Tibial artery (tissue), 4 donors: ENCODE measurements at regions not wholly inside any gene's neighbourhood (a gene's known extent, or its start where the extent isn't known, plus 50 kb on each side); places are given as distances from the start of the nearest gene placed in this dataset.
"Not testable (repeated sequence)": the region's sequence is repeated elsewhere in the genome, so short reads cannot be mapped to it uniquely, and the experiment has no call there.

Experiments
- DNase-seq, 2 donors: peaks; one replicate each; pipeline ENCODE4 v3.0.0-alpha.2; 2019
- H3K27ac ChIP-seq, 2 donors: fragments of 200-600 bp; sonication (generic) in 1 of 2; 1 replicate in 1 of 2; 2 replicates in 1 of 2; pipeline ENCODE4 v1.5.1; 2018 to 2019; ENCODE audit warnings: mild to moderate bottlenecking in 1 of 2
- H3K27me3 ChIP-seq, 2 donors: fragments of 200-600 bp; sonication (generic) in 1 of 2; one replicate each; pipeline versions ENCODE4 v1.5.1 to v1.6.0; 2016 to 2019
- H3K36me3 ChIP-seq, 3 donors: fragments of 200-600 bp; sonication (generic) in 2 of 3; one replicate each; pipeline ENCODE4 v1.5.1; 2016 to 2019; ENCODE audit warnings: mild to moderate bottlenecking in 2 of 3
- H3K4me1 ChIP-seq, 4 donors: fragments of 200-600 bp; sonication (generic) in 2 of 4; 1 replicate in 3 of 4; 2 replicates in 1 of 4; pipeline ENCODE4 v1.5.1; 2016 to 2019
- H3K4me3 ChIP-seq, 2 donors: fragments of 200-600 bp; sonication (generic) in 1 of 2; 1 replicate in 1 of 2; 2 replicates in 1 of 2; pipeline ENCODE4 v1.5.1; 2018 to 2019; ENCODE audit warnings: mild to moderate bottlenecking in 2 of 2
- H3K9me3 ChIP-seq, 3 donors: fragments of 200-600 bp; sonication (generic) in 1 of 3; one replicate each; pipeline ENCODE4 v1.5.1; 2016 to 2019
- intact Hi-C: fragments of 100-400 bp; cut with DNase I; formaldehyde crosslinking; loops from one replicate; pipeline ENCODE4 v1.15.0; 2023; ENCODE audit warnings: low total_unique reads
- TF ChIP-seq, protein P1 (sequence below), 2 experiments: fragments of 200-600 bp in 1 of 2; fragments of 450-650 bp in 1 of 2; IDR thresholded peaks; one replicate each; pipeline ENCODE4 v1.5.1; 2017 to 2019; ENCODE audit warnings: antibody characterized with exemption in 2 of 2, mild to moderate bottlenecking in 1 of 2, moderate library complexity in 1 of 2

DNA sequence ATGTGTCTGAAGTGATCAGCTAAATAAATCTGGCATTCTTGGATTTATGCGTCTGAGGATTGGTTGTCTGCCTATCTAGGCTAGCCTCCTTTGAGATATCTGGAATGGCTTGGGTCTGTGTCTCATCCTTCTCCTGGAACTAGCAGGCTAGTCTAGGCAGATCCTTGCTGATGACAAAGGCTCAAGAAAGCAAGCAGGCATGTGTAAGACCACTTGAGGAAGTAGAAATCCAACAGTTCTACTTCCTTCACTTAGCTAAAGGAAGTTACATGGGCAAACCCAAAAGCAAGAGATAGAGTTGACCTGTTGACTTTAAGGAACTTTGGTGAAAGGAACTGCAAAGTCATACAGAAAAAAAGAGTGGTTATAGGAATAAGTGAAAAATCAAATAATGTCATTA lies 672.6 kb downstream of the MAFB start:
- intact Hi-C loops, result no loop called here
- Histone ChIP-seq H3K4me3 (no peak overlapping the region), H3K27me3 (no peaks in the 10 kb centered on the region), H3K4me1 (no peaks in the 10 kb centered on the region), H3K36me3 (no peaks in the 10 kb centered on the region), H3K9me3 (no peaks in the 10 kb centered on the region), H3K27ac (no peak overlapping the region)
- TF ChIP-seq, protein P1, sequence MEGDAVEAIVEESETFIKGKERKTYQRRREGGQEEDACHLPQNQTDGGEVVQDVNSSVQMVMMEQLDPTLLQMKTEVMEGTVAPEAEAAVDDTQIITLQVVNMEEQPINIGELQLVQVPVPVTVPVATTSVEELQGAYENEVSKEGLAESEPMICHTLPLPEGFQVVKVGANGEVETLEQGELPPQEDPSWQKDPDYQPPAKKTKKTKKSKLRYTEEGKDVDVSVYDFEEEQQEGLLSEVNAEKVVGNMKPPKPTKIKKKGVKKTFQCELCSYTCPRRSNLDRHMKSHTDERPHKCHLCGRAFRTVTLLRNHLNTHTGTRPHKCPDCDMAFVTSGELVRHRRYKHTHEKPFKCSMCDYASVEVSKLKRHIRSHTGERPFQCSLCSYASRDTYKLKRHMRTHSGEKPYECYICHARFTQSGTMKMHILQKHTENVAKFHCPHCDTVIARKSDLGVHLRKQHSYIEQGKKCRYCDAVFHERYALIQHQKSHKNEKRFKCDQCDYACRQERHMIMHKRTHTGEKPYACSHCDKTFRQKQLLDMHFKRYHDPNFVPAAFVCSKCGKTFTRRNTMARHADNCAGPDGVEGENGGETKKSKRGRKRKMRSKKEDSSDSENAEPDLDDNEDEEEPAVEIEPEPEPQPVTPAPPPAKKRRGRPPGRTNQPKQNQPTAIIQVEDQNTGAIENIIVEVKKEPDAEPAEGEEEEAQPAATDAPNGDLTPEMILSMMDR (IDR thresholded peaks at IDR 0.05), result no peak
- DNase-seq, result no peak

DNA sequence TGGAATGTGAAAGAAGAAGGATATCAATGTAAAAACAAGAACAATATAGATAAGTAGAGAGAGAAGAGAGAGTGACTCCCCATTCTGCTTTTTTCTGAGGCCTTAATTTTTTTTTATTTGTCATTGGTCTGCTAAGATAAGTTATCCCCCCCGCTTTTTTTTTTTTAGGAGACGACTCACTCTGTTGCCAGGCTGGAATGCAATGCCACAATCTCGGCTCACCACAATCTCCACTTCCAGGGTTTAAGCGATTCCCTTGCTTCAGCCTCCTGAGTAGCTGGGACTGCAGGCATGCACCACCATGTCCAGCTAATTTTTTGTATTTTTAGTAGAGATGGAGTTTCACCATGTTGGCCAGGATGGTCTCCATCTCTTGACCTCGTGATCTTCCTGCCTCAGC lies 677.0 kb downstream of the MAFB start:
- not testable (repeated sequence) for H3K4me3 ChIP-seq, H3K9me3 ChIP-seq

DNA sequence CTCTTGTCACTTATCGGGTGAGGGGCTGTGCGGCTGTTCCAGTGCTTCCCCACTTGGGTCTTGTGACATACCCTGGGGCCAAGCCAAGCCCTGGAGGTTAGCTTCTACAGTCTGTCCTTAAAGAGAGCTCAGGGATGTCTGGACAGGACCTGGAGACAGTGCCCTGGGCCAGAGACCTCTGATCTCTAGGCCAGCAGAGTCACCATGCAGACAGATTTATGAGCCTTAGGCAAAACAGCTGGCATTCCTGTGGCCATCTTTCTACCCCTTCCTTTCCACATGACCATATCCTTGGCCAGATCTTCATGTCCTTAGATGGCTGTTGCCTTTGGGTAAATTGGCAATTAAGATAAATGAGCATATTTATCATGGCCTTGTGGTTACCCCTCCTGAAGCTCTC lies 678.6 kb downstream of the MAFB start:
- no peak for DNase-seq

More for the DNA sequence above, 677.0 kb downstream of the MAFB start:
- H3K27me3 ChIP-seq, H3K27ac ChIP-seq, H3K4me1 ChIP-seq, DNase-seq, H3K36me3 ChIP-seq, intact Hi-C loops: not testable (repeated sequence)

DNA sequence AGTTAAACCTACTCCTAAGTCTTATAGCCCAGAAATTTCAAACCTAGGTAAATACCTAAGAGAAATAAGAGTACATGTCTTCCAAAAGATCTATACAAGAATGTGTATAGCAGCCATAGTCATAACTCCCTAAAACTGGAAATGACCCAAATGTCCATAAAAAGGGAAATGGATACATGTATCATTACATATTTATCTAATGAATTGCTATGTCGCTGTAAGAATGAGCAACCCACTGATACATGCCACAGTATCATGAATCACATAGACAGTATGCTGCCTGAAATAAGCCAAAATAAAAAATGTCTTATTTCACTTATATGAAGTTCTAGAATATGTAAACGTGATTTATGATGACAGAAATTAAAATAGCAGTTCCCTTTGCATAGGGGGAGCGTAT lies 679.5 kb downstream of the MAFB start:
- Histone ChIP-seq H3K36me3 (no peaks in the 10 kb centered on the region), H3K4me3 (no peak overlapping the region), H3K27me3 (no peaks in the 10 kb centered on the region), H3K27ac (no peak overlapping the region), H3K9me3 (no peaks in the 10 kb centered on the region), H3K4me1 (no peaks in the 10 kb centered on the region)
- TF ChIP-seq, protein P1 (IDR thresholded peaks at IDR 0.05), result no peak
- no peak for DNase-seq
- intact Hi-C loops, result no loop called here

More for the DNA sequence above, 678.6 kb downstream of the MAFB start:
- TF ChIP-seq, protein P1 (IDR thresholded peaks at IDR 0.05), result no peak
- no peaks in the 10 kb centered on the region for H3K36me3 ChIP-seq
- no peak overlapping the region for H3K27ac ChIP-seq
- no peaks in the 10 kb centered on the region for H3K4me1 ChIP-seq
- H3K27me3 ChIP-seq, result no peaks in the 10 kb centered on the region
- no peaks in the 10 kb centered on the region for H3K9me3 ChIP-seq
- no peak overlapping the region for H3K4me3 ChIP-seq
- intact Hi-C loops, result no loop called here

DNA sequence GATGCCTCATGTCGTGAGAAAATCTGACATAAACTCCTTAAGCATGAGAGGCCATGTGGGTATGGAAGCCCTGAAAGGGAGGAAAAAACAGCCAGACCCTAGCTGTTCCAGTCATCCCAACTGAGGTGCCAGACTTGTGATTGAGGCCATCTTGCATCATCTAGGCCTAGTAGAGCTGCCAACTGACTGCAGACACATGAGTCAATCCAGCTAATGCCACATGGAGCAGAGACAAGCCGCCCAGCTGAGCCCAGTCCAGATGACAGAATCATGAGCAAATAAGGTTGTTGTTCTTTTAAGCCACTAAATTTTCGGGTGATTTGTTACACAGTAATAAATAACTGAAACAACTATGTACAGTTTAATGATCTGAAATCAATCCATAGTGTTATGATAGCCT lies 680.9 kb downstream of the MAFB start:
- H3K9me3 ChIP-seq, result no peaks in the 10 kb centered on the region
- TF ChIP-seq, protein P1 (IDR thresholded peaks at IDR 0.05), result no peak
- no peaks in the 10 kb centered on the region for H3K4me1 ChIP-seq
- no peak overlapping the region for H3K4me3 ChIP-seq
- DNase-seq, result no peak
- intact Hi-C loops, result no loop called here
- H3K27ac ChIP-seq, result no peak overlapping the region
- no peaks in the 10 kb centered on the region for H3K36me3 ChIP-seq
- H3K27me3 ChIP-seq, result no peaks in the 10 kb centered on the region

DNA sequence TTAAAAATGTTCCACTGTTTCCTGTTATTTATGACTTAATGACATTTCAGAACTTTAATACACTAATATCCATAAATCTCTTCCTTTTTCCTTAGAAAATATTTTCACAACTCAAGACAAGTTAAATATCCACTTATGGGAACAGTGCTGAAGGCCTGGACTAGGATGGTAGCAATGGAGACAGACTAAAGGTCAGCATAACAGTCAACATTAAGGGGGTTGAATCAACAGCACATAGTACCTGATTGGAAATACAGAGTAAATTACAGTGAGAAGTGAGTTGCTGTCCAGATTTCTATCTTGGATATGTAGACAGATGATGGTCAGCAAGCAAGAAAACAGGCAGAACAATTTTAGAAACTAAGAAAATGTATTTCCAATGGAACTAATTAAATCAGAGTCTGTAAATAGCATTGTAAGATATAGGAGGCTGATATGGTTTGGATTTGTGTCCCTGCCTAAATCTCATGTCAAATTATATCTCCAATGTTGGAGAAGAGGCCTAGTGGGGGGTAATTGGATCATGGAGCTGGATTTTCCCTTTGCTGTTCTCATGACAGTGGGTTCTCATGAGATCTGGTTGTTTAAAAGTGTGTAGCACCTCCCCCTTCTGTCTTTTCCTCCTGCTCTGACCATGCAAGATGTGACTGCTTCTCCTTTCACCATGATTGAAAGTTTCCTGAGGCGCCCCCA lies 682.7 kb downstream of the MAFB start:
- Histone ChIP-seq H3K4me1 (no peaks in the 10 kb centered on the region), H3K9me3 (no peaks in the 10 kb centered on the region), H3K27ac (no peak overlapping the region), H3K27me3 (no peaks in the 10 kb centered on the region), H3K4me3 (no peak overlapping the region), H3K36me3 (no peaks in the 10 kb centered on the region)
- TF ChIP-seq, protein P1 (IDR thresholded peaks at IDR 0.05), result no peak
- intact Hi-C loops, result no loop called here
- DNase-seq, result no peak

DNA sequence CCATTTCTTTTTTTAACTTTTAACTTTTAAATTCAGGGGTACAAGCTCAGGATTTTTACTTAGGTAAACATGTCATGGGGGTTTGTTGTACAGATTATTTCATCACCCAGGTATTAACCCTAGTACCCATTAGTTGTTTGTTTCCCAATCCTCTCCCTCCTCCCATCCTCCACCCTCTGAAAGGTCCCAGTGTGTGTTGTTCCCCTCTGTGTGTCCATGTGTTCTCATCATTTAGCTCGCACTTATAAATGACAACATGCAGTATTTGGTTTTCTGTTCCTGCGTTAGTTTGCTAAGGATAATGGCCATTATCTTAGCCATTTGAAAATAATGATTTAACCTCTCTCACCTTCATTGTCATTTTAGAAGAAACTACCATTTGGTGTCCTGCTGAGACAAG lies 684.9 kb downstream of the MAFB start:
- H3K36me3 ChIP-seq, H3K4me3 ChIP-seq, H3K4me1 ChIP-seq, intact Hi-C loops, H3K27ac ChIP-seq, H3K9me3 ChIP-seq, H3K27me3 ChIP-seq, DNase-seq: not testable (repeated sequence)
